Gastrocnemius medialis (tissue), 4 donors: ENCODE measurements at regions not wholly inside any gene's neighbourhood (a gene's known extent, or its start where the extent isn't known, plus 50 kb on each side); places are given as distances from the start of the nearest gene placed in this dataset.

Experiments
- POLR2A ChIP-seq, 2 donors: fragments of 450-650 bp; IDR thresholded peaks; one replicate each; pipeline ENCODE4 v1.6.1; 2017; ENCODE audit warnings: antibody characterized with exemption in 2 of 2, mild to moderate bottlenecking in 2 of 2, moderate library complexity in 2 of 2
- TF ChIP-seq, protein P1 (sequence below), 5 experiments: fragments of 450-650 bp in 3 of 5; fragments of 200-600 bp in 2 of 5; sonication (generic) in 2 of 5; IDR thresholded peaks in 4 of 5; conservative IDR thresholded peaks in 1 of 5; 1 replicate in 4 of 5; 2 replicates in 1 of 5; pipeline ENCODE4 v1.5.1; 2016 to 2019; ENCODE audit warnings: antibody characterized with exemption in 5 of 5, mild to moderate bottlenecking in 3 of 5, moderate library complexity in 3 of 5

DNA sequence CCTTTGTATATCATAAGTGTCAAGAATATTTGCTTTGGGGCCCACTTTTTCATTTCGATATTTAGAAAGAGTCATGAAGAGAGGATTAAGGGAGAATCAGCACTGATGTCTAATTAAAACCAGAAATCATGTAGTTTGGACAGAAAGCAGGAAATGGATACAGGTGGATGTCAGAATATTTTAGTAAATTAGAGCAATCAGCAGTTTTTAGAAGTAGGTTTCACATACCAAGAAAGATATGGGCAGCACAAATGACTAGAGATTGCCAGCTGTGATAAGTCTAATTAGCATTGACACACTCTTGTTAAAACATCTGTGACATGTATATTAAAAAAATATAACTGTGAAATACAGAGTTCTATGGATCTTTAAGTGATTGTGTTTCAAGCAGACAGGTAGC, 180.8 kb upstream of the POM121L12 start:
- no peak for TF ChIP-seq POLR2A (IDR thresholded peaks at IDR 0.05)
- TF ChIP-seq, protein P1, sequence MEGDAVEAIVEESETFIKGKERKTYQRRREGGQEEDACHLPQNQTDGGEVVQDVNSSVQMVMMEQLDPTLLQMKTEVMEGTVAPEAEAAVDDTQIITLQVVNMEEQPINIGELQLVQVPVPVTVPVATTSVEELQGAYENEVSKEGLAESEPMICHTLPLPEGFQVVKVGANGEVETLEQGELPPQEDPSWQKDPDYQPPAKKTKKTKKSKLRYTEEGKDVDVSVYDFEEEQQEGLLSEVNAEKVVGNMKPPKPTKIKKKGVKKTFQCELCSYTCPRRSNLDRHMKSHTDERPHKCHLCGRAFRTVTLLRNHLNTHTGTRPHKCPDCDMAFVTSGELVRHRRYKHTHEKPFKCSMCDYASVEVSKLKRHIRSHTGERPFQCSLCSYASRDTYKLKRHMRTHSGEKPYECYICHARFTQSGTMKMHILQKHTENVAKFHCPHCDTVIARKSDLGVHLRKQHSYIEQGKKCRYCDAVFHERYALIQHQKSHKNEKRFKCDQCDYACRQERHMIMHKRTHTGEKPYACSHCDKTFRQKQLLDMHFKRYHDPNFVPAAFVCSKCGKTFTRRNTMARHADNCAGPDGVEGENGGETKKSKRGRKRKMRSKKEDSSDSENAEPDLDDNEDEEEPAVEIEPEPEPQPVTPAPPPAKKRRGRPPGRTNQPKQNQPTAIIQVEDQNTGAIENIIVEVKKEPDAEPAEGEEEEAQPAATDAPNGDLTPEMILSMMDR (IDR thresholded peaks at IDR 0.05 in 4 of 5, conservative IDR thresholded peaks at IDR 0.05 in 1 of 5) = no peak
